Endothelial cell of umbilical vein (primary cell): ENCODE measurements at regions not wholly inside any gene's neighbourhood (a gene's known extent, or its start where the extent isn't known, plus 50 kb on each side); places are given as distances from the start of the nearest gene placed in this dataset.

Experiments used
- BruUV-seq: library from RNA; stranded (reverse); fragments of 400-500 nt; replicated peaks from 2 replicates; lab custom pipeline; 2021; lab: Mats Ljungman, UMichigan
- CTCF ChIA-PET: fragments of 300-600, 350-600 bp; sonication (Branson Sonifier 250); formaldehyde crosslinking; loops from one replicate; lab custom pipeline; 2021; ENCODE audit warnings: antibody characterized with exemption, inconsistent platforms; lab: Charles Lee
- POLR2A ChIA-PET: fragments of 300-600, 350-600 bp; sonication (Branson Sonifier 250); formaldehyde crosslinking; loops from one replicate; lab custom pipeline; 2021; ENCODE audit warnings: antibody characterized with exemption, inconsistent platforms; lab: Charles Lee
- DNase-seq: peaks from one replicate; pipeline ENCODE4 v3.0.0-alpha.2; 2011; ENCODE audit warnings: low read depth, low spot score
- FAIRE-seq: peaks from 2 replicates; lab custom pipeline; 2011; peaks lifted over from hg19 to GRCh38; lab: Jason Lieb, UNC
- H2AFZ ChIP-seq: 2 replicates; pipeline ENCODE4 v1.6.0; 2012; ENCODE audit warnings: low read depth, low read length, control low read depth, inconsistent platforms
- H3K27ac ChIP-seq: 2 replicates; pipeline ENCODE4 v1.5.1; 2011; ENCODE audit warnings: low read depth, mild to moderate bottlenecking, control low read depth, low read length, moderate library complexity; ENCODE audit not compliant: insufficient read depth
- H3K27me3 ChIP-seq, 2 experiments: 2 replicates each; pipeline versions ENCODE4 v1.6.0 to v1.6.1; 2011; ENCODE audit warnings: low read length in 2 of 2, mixed read lengths in 1 of 2; ENCODE audit not compliant: control insufficient read depth in 2 of 2, insufficient read depth in 2 of 2
- H3K36me3 ChIP-seq, 2 experiments: 2 replicates in 1 of 2; 3 replicates in 1 of 2; pipeline ENCODE4 v1.5.1; 2011; ENCODE audit warnings: low read length in 2 of 2, mild to moderate bottlenecking in 1 of 2, moderate library complexity in 1 of 2; ENCODE audit not compliant: control insufficient read depth in 2 of 2, insufficient read depth in 2 of 2; ENCODE audit errors: extremely low read depth in 1 of 2
- H3K4me1 ChIP-seq: 3 replicates; pipeline ENCODE4 v1.5.1; 2011; ENCODE audit warnings: mild to moderate bottlenecking, low read length; ENCODE audit not compliant: control insufficient read depth, insufficient read depth; ENCODE audit errors: extremely low read depth
- H3K4me2 ChIP-seq: 2 replicates; pipeline ENCODE4 v1.6.1; 2011; ENCODE audit warnings: low read length, control low read depth, mixed read lengths; ENCODE audit not compliant: insufficient read depth
- H3K4me3 ChIP-seq, 3 experiments: fragments of 200-600 bp in 1 of 3; sonication (generic), shearing (Covaris generic) in 1 of 3; replicated peaks in 1 of 3; 2 replicates each; pipeline ENCODE4 v1.5.1; 2011 to 2016; ENCODE audit warnings: control low read depth in 3 of 3, low read length in 3 of 3, mild to moderate bottlenecking in 2 of 3, inconsistent platforms in 1 of 3, low read depth in 1 of 3, moderate library complexity in 1 of 3; ENCODE audit not compliant: insufficient read depth in 1 of 3
- H3K79me2 ChIP-seq: 2 replicates; pipeline ENCODE4 v1.6.0; 2012; ENCODE audit warnings: low read length, inconsistent platforms; ENCODE audit not compliant: control insufficient read depth, insufficient read depth
- H3K9ac ChIP-seq: replicated peaks from 2 replicates; pipeline ENCODE3; 2011; ENCODE audit warnings: low read length, control low read depth; ENCODE audit not compliant: insufficient read depth; ENCODE audit errors: extremely low read depth
- H3K9me1 ChIP-seq: replicated peaks from 3 replicates; pipeline ENCODE4 v1.6.0; 2011; ENCODE audit warnings: mild to moderate bottlenecking, low read length; ENCODE audit not compliant: control insufficient read depth, insufficient read depth; ENCODE audit errors: extremely low read depth
- H3K9me3 ChIP-seq: replicated peaks from 2 replicates; pipeline ENCODE4 v1.5.1; 2012; ENCODE audit warnings: low read length, inconsistent platforms; ENCODE audit not compliant: control insufficient read depth, insufficient read depth
- H4K20me1 ChIP-seq: replicated peaks from 2 replicates; pipeline ENCODE3; 2011; ENCODE audit warnings: mild to moderate bottlenecking, low read length; ENCODE audit not compliant: control insufficient read depth, insufficient read depth; ENCODE audit errors: extremely low read depth
- CTCF ChIP-seq, 2 donors: IDR thresholded peaks; 1 replicate in 1 of 2; 2 replicates in 1 of 2; pipeline ENCODE4 v1.5.1; 2011; ENCODE audit warnings: low read length in 2 of 2, mild to moderate bottlenecking in 2 of 2, moderate library complexity in 2 of 2, control low read depth in 1 of 2, inconsistent platforms in 1 of 2, low read depth in 1 of 2; ENCODE audit not compliant: insufficient read depth in 1 of 2; ENCODE audit errors: extremely low read depth in 1 of 2
- EZH2 ChIP-seq: IDR thresholded peaks from 2 replicates; pipeline ENCODE4 v1.6.1; 2012; ENCODE audit warnings: borderline replicate concordance, low read depth, mild to moderate bottlenecking, moderate library complexity, low read length, inconsistent platforms; ENCODE audit not compliant: severe bottlenecking
- FOS ChIP-seq: IDR thresholded peaks from 2 replicates; pipeline ENCODE4 v1.6.1; 2011; ENCODE audit warnings: mild to moderate bottlenecking, low read length, moderate library complexity, borderline replicate concordance; ENCODE audit not compliant: insufficient read depth
- GATA2 ChIP-seq: IDR thresholded peaks from 2 replicates; pipeline ENCODE4 v1.7.0; 2011; ENCODE audit warnings: low read depth, mild to moderate bottlenecking, moderate library complexity, mixed read lengths, low read length; ENCODE audit not compliant: insufficient read length, insufficient read depth
- JUN ChIP-seq: IDR thresholded peaks from 2 replicates; pipeline ENCODE4 v1.6.1; 2011; ENCODE audit warnings: borderline replicate concordance, low read depth; ENCODE audit not compliant: insufficient read length, insufficient read depth
- MYC ChIP-seq: IDR thresholded peaks from one replicate; pipeline ENCODE4 v1.6.1; 2011; ENCODE audit warnings: mild to moderate bottlenecking, low read depth, low read length
- POLR2A ChIP-seq: IDR thresholded peaks from 2 replicates; pipeline ENCODE4 v1.6.1; 2012; ENCODE audit warnings: low read depth, mild to moderate bottlenecking, control low read depth, low read length
- POLR2AphosphoS5 ChIP-seq: IDR thresholded peaks from 2 replicates; pipeline ENCODE4 v1.6.1; 2012; ENCODE audit warnings: low read depth, mild to moderate bottlenecking, control low read depth, low read length, moderate library complexity; ENCODE audit not compliant: insufficient read depth
- dilution Hi-C: fragments of 300-500 bp; cut with MboI; formaldehyde crosslinking; loops from one replicate; pipeline ENCODE4 v1.15.0; 2019; ENCODE audit warnings: low sequenced_read_pairs; ENCODE audit not compliant: extremely low pct_ligation_motif_present
- intact Hi-C: fragments of 100-400 bp; cut with micrococcal nuclease; formaldehyde crosslinking; loops from one replicate; pipeline ENCODE4 v1.10.0; 2022
- TF ChIP-seq, protein P1 (sequence below): IDR thresholded peaks from 2 replicates; pipeline ENCODE4 v1.6.1; 2011; ENCODE audit not compliant: insufficient read depth, insufficient read length

GRCh38 chr7:113291058-113291457 lies 172.7 kb upstream of the SMIM30 start:
- no peak overlapping the region for H3K4me3 ChIP-seq
- H3K27ac ChIP-seq, result no peak overlapping the region
- no peaks in the 10 kb centered on the region for H4K20me1 ChIP-seq
- no peak overlapping the region for H2AFZ ChIP-seq
- H3K36me3 ChIP-seq, result no peaks in the 10 kb centered on the region
- no peak for DNase-seq
- H3K79me2 ChIP-seq, result no peaks in the 10 kb centered on the region
- dilution Hi-C loops, result no loop called here
- CTCF ChIA-PET, result no interaction called here
- POLR2A ChIA-PET, result no interaction called here
- TF ChIP-seq FOS, result no peak
- no peak for TF ChIP-seq POLR2AphosphoS5
- TF ChIP-seq, protein P1, sequence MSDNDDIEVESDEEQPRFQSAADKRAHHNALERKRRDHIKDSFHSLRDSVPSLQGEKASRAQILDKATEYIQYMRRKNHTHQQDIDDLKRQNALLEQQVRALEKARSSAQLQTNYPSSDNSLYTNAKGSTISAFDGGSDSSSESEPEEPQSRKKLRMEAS, result no peak
- no peak for TF ChIP-seq JUN
- TF ChIP-seq GATA2, result no peak
- TF ChIP-seq MYC, result no peak
- no peak for TF ChIP-seq CTCF (IDR thresholded peaks at IDR 0.05; ENCODE audit: extremely low read depth in 1 of 2, insufficient read depth in 1 of 2, low read depth in 1 of 2, low read length in 2 of 2)
- no peak for TF ChIP-seq EZH2
- TF ChIP-seq POLR2A, result no peak
- no peak overlapping the region for H3K9ac ChIP-seq
- intact Hi-C loops, result no loop called here
- H3K9me1 ChIP-seq, result no peaks in the 10 kb centered on the region
- BruUV-seq, result no TSS peak
- H3K27me3 ChIP-seq, result no peaks in the 10 kb centered on the region
- no peaks in the 10 kb centered on the region for H3K4me1 ChIP-seq
- no peaks in the 10 kb centered on the region for H3K9me3 ChIP-seq
- H3K4me2 ChIP-seq, result no peak overlapping the region
- no peak for FAIRE-seq
